Gastroesophageal sphincter (tissue), 2 donors: ENCODE measurements at regions not wholly inside any gene's neighbourhood (a gene's known extent, or its start where the extent isn't known, plus 50 kb on each side); places are given as distances from the start of the nearest gene placed in this dataset.

Experiments
- POLR2A ChIP-seq, 2 donors: fragments of 450-650 bp; IDR thresholded peaks; one replicate each; pipeline ENCODE4 v1.6.1; 2017; ENCODE audit warnings: antibody characterized with exemption in 2 of 2, mild to moderate bottlenecking in 2 of 2, moderate library complexity in 1 of 2
- POLR2AphosphoS5 ChIP-seq: sonication (generic); formaldehyde crosslinking; IDR thresholded peaks from one replicate; pipeline ENCODE4 v1.6.1; 2017; ENCODE audit warnings: antibody characterized with exemption

GRCh38 chr7:113752289-113752688 lies 166.5 kb downstream of the PPP1R3A start:
- TF ChIP-seq POLR2A (IDR thresholded peaks at IDR 0.05) (no peak), POLR2AphosphoS5 (no peak)
